IPS-20b (cell line): ENCODE measurements at regions not wholly inside any gene's neighbourhood (a gene's known extent, or its start where the extent isn't known, plus 50 kb on each side); places are given as distances from the start of the nearest gene placed in this dataset.

Source experiments
- H3K27ac ChIP-seq: one replicate; pipeline ENCODE4 v1.5.1; 2013; ENCODE audit warnings: low read length
- H3K27me3 ChIP-seq: 2 replicates; pipeline ENCODE4 v1.6.1; 2013; ENCODE audit warnings: mild to moderate bottlenecking, low read length, inconsistent platforms; ENCODE audit not compliant: insufficient read depth
- H3K36me3 ChIP-seq: 2 replicates; pipeline ENCODE4 v1.6.1; 2013; ENCODE audit warnings: low read depth, mild to moderate bottlenecking, inconsistent platforms, low read length, moderate library complexity; ENCODE audit not compliant: insufficient read depth
- H3K4me1 ChIP-seq: 2 replicates; pipeline ENCODE4 v1.6.1; 2013; ENCODE audit warnings: mild to moderate bottlenecking, control low read depth, inconsistent platforms, low read length, moderate library complexity; ENCODE audit not compliant: insufficient read depth
- H3K4me3 ChIP-seq: 2 replicates; pipeline ENCODE4 v1.5.1; 2013; ENCODE audit warnings: mild to moderate bottlenecking, low read length, inconsistent platforms
- H3K9ac ChIP-seq: 2 replicates; pipeline ENCODE4 v1.6.1; 2013; ENCODE audit warnings: low read depth, mild to moderate bottlenecking, inconsistent platforms, low read length, moderate library complexity
- H3K9me3 ChIP-seq: 2 replicates; pipeline ENCODE4 v1.6.1; 2013; ENCODE audit warnings: mild to moderate bottlenecking, low read depth, low read length, inconsistent platforms; ENCODE audit not compliant: insufficient read depth

- Histone ChIP-seq H3K36me3 (no peaks in the 10 kb centered on the region), H3K4me1 (no peaks in the 10 kb centered on the region), H3K9ac (no peak overlapping the region), H3K27me3 (no peaks in the 10 kb centered on the region), H3K4me3 (no peak overlapping the region), H3K27ac (no peak overlapping the region), H3K9me3 (no peaks in the 10 kb centered on the region)
Measured at GRCh38 chr18:71815305-71815704, 728.8 kb downstream of the CBLN2 start.

- H3K36me3 ChIP-seq, result no peaks in the 10 kb centered on the region
- no peaks in the 10 kb centered on the region for H3K4me1 ChIP-seq
- H3K4me3 ChIP-seq, result no peak overlapping the region
- H3K27me3 ChIP-seq, result no peaks in the 10 kb centered on the region
- peaks cover 6% of the 10 kb centered on the region; the same call in 1 of the 2 replicates for H3K9me3 ChIP-seq
- no peak overlapping the region for H3K27ac ChIP-seq
- H3K9ac ChIP-seq, result no peak overlapping the region
Measured at GRCh38 chr18:71809711-71810110, 734.4 kb downstream of the CBLN2 start.

GRCh38 chr18:71808616-71809015 is 735.5 kb downstream of the CBLN2 start:
- H3K4me3 ChIP-seq, result no peak overlapping the region
- no peaks in the 10 kb centered on the region for H3K4me1 ChIP-seq
- H3K9me3 ChIP-seq, result peaks cover 6% of the 10 kb centered on the region; the same call in 1 of the 2 replicates
- H3K36me3 ChIP-seq, result no peaks in the 10 kb centered on the region
- no peak overlapping the region for H3K9ac ChIP-seq
- H3K27me3 ChIP-seq, result no peaks in the 10 kb centered on the region
- H3K27ac ChIP-seq, result no peak overlapping the region

GRCh38 chr18:71807586-71807985 is 736.6 kb downstream of the CBLN2 start:
- peaks cover 6% of the 10 kb centered on the region; the same call in 1 of the 2 replicates for H3K9me3 ChIP-seq
- H3K4me1 ChIP-seq, result no peaks in the 10 kb centered on the region
- no peak overlapping the region for H3K4me3 ChIP-seq
- H3K27ac ChIP-seq, result no peak overlapping the region
- H3K36me3 ChIP-seq, result no peaks in the 10 kb centered on the region
- H3K27me3 ChIP-seq, result no peaks in the 10 kb centered on the region
- no peak overlapping the region for H3K9ac ChIP-seq

GRCh38 chr18:71798986-71799673 is 745.0 kb downstream of the CBLN2 start:
- Histone ChIP-seq H3K4me1 (no peaks in the 10 kb centered on the region; the same call in 1 of the 2 replicates), H3K27me3 (no peaks in the 10 kb centered on the region), H3K4me3 (no peak overlapping the region)

GRCh38 chr18:71797554-71797953 is 746.6 kb downstream of the CBLN2 start:
- Histone ChIP-seq H3K4me3 (no peak overlapping the region), H3K9me3 (no peaks in the 10 kb centered on the region), H3K9ac (no peak overlapping the region), H3K27ac (no peak overlapping the region), H3K36me3 (no peaks in the 10 kb centered on the region), H3K27me3 (no peaks in the 10 kb centered on the region), H3K4me1 (no peaks in the 10 kb centered on the region; the same call in 1 of the 2 replicates)

More at GRCh38 chr18:71798986-71799673, 745.0 kb downstream of the CBLN2 start:
- H3K27ac ChIP-seq, result no peak overlapping the region
- no peak overlapping the region for H3K9ac ChIP-seq
- no peaks in the 10 kb centered on the region for H3K36me3 ChIP-seq
- H3K9me3 ChIP-seq, result no peaks in the 10 kb centered on the region

- Histone ChIP-seq H3K27ac (no peak overlapping the region), H3K9me3 (no peaks in the 10 kb centered on the region), H3K4me3 (no peak overlapping the region), H3K27me3 (no peaks in the 10 kb centered on the region), H3K9ac (no peak overlapping the region), H3K36me3 (no peaks in the 10 kb centered on the region), H3K4me1 (no peaks in the 10 kb centered on the region)
Measured at GRCh38 chr18:71784777-71785176, 759.4 kb downstream of the CBLN2 start.

- Histone ChIP-seq H3K27ac (no peak overlapping the region), H3K36me3 (no peaks in the 10 kb centered on the region), H3K9me3 (peaks cover 11% of the 10 kb centered on the region), H3K4me1 (no peaks in the 10 kb centered on the region), H3K9ac (no peak overlapping the region), H3K27me3 (no peaks in the 10 kb centered on the region), H3K4me3 (no peak overlapping the region)
Measured at GRCh38 chr18:71760541-71760940, 783.6 kb downstream of the CBLN2 start.

GRCh38 chr18:71754246-71754645 is 789.9 kb downstream of the CBLN2 start:
- Histone ChIP-seq H3K4me1 (no peaks in the 10 kb centered on the region), H3K4me3 (no peak overlapping the region), H3K36me3 (no peaks in the 10 kb centered on the region), H3K9ac (no peak overlapping the region), H3K27me3 (no peaks in the 10 kb centered on the region), H3K9me3 (no peaks in the 10 kb centered on the region), H3K27ac (no peak overlapping the region)

GRCh38 chr18:71743634-71744033 is 800.5 kb downstream of the CBLN2 start:
- no peak overlapping the region for H3K27ac ChIP-seq
- H3K27me3 ChIP-seq, result no peaks in the 10 kb centered on the region
- H3K9ac ChIP-seq, result no peak overlapping the region
- no peak overlapping the region for H3K4me3 ChIP-seq
- H3K4me1 ChIP-seq, result no peaks in the 10 kb centered on the region
- peaks cover 11% of the 10 kb centered on the region; the same call in 1 of the 2 replicates for H3K9me3 ChIP-seq
- no peaks in the 10 kb centered on the region for H3K36me3 ChIP-seq

- Histone ChIP-seq H3K9me3 (no peaks in the 10 kb centered on the region), H3K4me3 (no peak overlapping the region), H3K4me1 (no peaks in the 10 kb centered on the region), H3K9ac (no peak overlapping the region), H3K27ac (no peak overlapping the region), H3K27me3 (no peaks in the 10 kb centered on the region), H3K36me3 (no peaks in the 10 kb centered on the region)
Measured at GRCh38 chr18:71729611-71730010, 814.5 kb downstream of the CBLN2 start.

GRCh38 chr18:71727909-71728308 is 816.2 kb downstream of the CBLN2 start:
- no peaks in the 10 kb centered on the region for H3K9me3 ChIP-seq
- no peaks in the 10 kb centered on the region for H3K27me3 ChIP-seq
- no peak overlapping the region for H3K27ac ChIP-seq
- H3K4me3 ChIP-seq, result no peak overlapping the region
- no peak overlapping the region for H3K9ac ChIP-seq
- H3K36me3 ChIP-seq, result no peaks in the 10 kb centered on the region
- no peaks in the 10 kb centered on the region for H3K4me1 ChIP-seq
